H9 (cell line): ENCODE measurements at regions not wholly inside any gene's neighbourhood (a gene's known extent, or its start where the extent isn't known, plus 50 kb on each side); places are given as distances from the start of the nearest gene placed in this dataset.

ENCODE experiments used
- DNase-seq: peaks from one replicate; pipeline ENCODE4 v3.0.0-alpha.2; 2017
- H2AFZ ChIP-seq: one replicate; pipeline ENCODE4 v1.6.1; 2013; ENCODE audit warnings: mild to moderate bottlenecking, low read length, control low read depth, moderate library complexity
- H2AK5ac ChIP-seq: 2 replicates; pipeline ENCODE4 v1.6.1; 2013; ENCODE audit warnings: low read length, control low read depth, mixed read lengths; ENCODE audit not compliant: insufficient read length
- H2BK120ac ChIP-seq: one replicate; pipeline ENCODE4 v1.6.1; 2013; ENCODE audit warnings: low read depth, mild to moderate bottlenecking, low read length, control low read depth, inconsistent platforms; ENCODE audit not compliant: poor library complexity, severe bottlenecking
- H2BK12ac ChIP-seq: 2 replicates; pipeline ENCODE4 v1.6.1; 2013; ENCODE audit warnings: low read length, control low read depth, mixed read lengths, low read depth; ENCODE audit not compliant: insufficient read length
- H2BK15ac ChIP-seq: 2 replicates; pipeline ENCODE4 v1.6.1; 2013; ENCODE audit warnings: low read depth, low read length, control low read depth
- H2BK20ac ChIP-seq: one replicate; pipeline ENCODE4 v1.6.1; 2013; ENCODE audit warnings: low read depth, mild to moderate bottlenecking, low read length, control low read depth, inconsistent platforms; ENCODE audit not compliant: poor library complexity, severe bottlenecking
- H2BK5ac ChIP-seq: 2 replicates; pipeline ENCODE4 v1.6.1; 2013; ENCODE audit warnings: low read length, control low read depth, mixed read lengths; ENCODE audit not compliant: insufficient read length
- H3K14ac ChIP-seq: 2 replicates; pipeline ENCODE4 v1.6.1; 2013; ENCODE audit warnings: low read length, control low read depth; ENCODE audit not compliant: insufficient read depth
- H3K18ac ChIP-seq: 2 replicates; pipeline ENCODE4 v1.6.1; 2013; ENCODE audit warnings: low read depth, mild to moderate bottlenecking, mixed read lengths, low read length, control low read depth; ENCODE audit not compliant: insufficient read length
- H3K23ac ChIP-seq: 2 replicates; pipeline ENCODE4 v1.6.1; 2013; ENCODE audit warnings: low read length, control low read depth, mixed read lengths, low read depth; ENCODE audit not compliant: insufficient read length
- H3K23me2 ChIP-seq: 2 replicates; pipeline ENCODE4 v1.6.1; 2013; ENCODE audit warnings: low read depth, mild to moderate bottlenecking, mixed read lengths, low read length, control low read depth; ENCODE audit not compliant: insufficient read length, poor library complexity, severe bottlenecking
- H3K27ac ChIP-seq: 2 replicates; pipeline ENCODE4 v1.5.1; 2013; ENCODE audit warnings: low read length, control low read depth, mixed read lengths, low read depth; ENCODE audit not compliant: insufficient read length
- H3K27me3 ChIP-seq: 2 replicates; pipeline ENCODE4 v1.6.1; 2013; ENCODE audit warnings: low read length, control low read depth, inconsistent platforms; ENCODE audit not compliant: insufficient read depth
- H3K4ac ChIP-seq: 2 replicates; pipeline ENCODE4 v1.6.1; 2013; ENCODE audit warnings: low read depth, mild to moderate bottlenecking, control low read depth, inconsistent platforms, low read length, moderate library complexity
- H3K4me1 ChIP-seq: 2 replicates; pipeline ENCODE4 v1.6.1; 2013; ENCODE audit warnings: low read length, control low read depth, inconsistent platforms; ENCODE audit not compliant: insufficient read depth
- H3K4me2 ChIP-seq: 2 replicates; pipeline ENCODE4 v1.6.1; 2013; ENCODE audit warnings: low read length, control low read depth, mixed read lengths; ENCODE audit not compliant: insufficient read length, insufficient read depth
- H3K56ac ChIP-seq: 2 replicates; pipeline ENCODE4 v1.6.1; 2013; ENCODE audit warnings: low read depth, mild to moderate bottlenecking, mixed read lengths, low read length, control low read depth; ENCODE audit not compliant: insufficient read length
- H3K79me1 ChIP-seq: 2 replicates; pipeline ENCODE4 v1.6.1; 2013; ENCODE audit warnings: low read depth, mild to moderate bottlenecking, moderate library complexity, low read length, control low read depth, inconsistent platforms; ENCODE audit not compliant: insufficient read depth, poor library complexity, severe bottlenecking
- H3K79me2 ChIP-seq: 2 replicates; pipeline ENCODE4 v1.6.1; 2013; ENCODE audit warnings: low read length, control low read depth, inconsistent platforms; ENCODE audit not compliant: insufficient read depth
- H3K9ac ChIP-seq: 2 replicates; pipeline ENCODE4 v1.6.1; 2013; ENCODE audit warnings: low read length, control low read depth, mixed read lengths; ENCODE audit not compliant: insufficient read length; ENCODE audit errors: extremely low read depth
- H3K9me3 ChIP-seq: one replicate; pipeline ENCODE4 v1.6.1; 2013; ENCODE audit warnings: low read depth, low read length, inconsistent platforms; ENCODE audit not compliant: control insufficient read depth
- H3T11ph ChIP-seq: one replicate; pipeline ENCODE4 v1.6.1; 2013; ENCODE audit warnings: mild to moderate bottlenecking, low read length, control low read depth, inconsistent platforms
- H4K20me1 ChIP-seq: one replicate; pipeline ENCODE4 v1.6.1; 2013; ENCODE audit not compliant: control insufficient read depth, insufficient read length, insufficient read depth
- H4K5ac ChIP-seq: 2 replicates; pipeline ENCODE4 v1.6.1; 2013; ENCODE audit warnings: low read depth, mild to moderate bottlenecking, mixed read lengths, low read length, control low read depth; ENCODE audit not compliant: insufficient read length
- H4K8ac ChIP-seq: replicated peaks from 2 replicates; pipeline ENCODE4 v1.6.1; 2013; ENCODE audit warnings: low read length, control low read depth, mixed read lengths, low read depth; ENCODE audit not compliant: insufficient read length
- H4K91ac ChIP-seq: 2 replicates; pipeline ENCODE4 v1.6.1; 2013; ENCODE audit warnings: low read depth, mild to moderate bottlenecking, moderate library complexity, mixed read lengths, low read length, control low read depth; ENCODE audit not compliant: insufficient read length
- H3K27ac Mint-ChIP-seq, 3 experiments: 2 replicates in 2 of 3; 3 replicates in 1 of 3; pipeline ENCODE4 v1.8.0; 2020 to 2021; ENCODE audit warnings: mixed read lengths in 3 of 3, mild to moderate bottlenecking in 1 of 3, moderate library complexity in 1 of 3
- H3K27me3 Mint-ChIP-seq: 2 replicates; pipeline ENCODE4 v1.8.0; 2021; ENCODE audit warnings: low read depth, mild to moderate bottlenecking, moderate library complexity, mixed read lengths
- H3K36me3 Mint-ChIP-seq, 3 experiments: 2 replicates in 2 of 3; 3 replicates in 1 of 3; pipeline ENCODE4 v1.8.0; 2020 to 2021; ENCODE audit warnings: low read depth in 3 of 3, mixed read lengths in 3 of 3; ENCODE audit not compliant: insufficient read depth in 1 of 3
- H3K4me1 Mint-ChIP-seq, 2 experiments: 2 replicates each; pipeline ENCODE4 v1.8.0; 2020; ENCODE audit warnings: mixed read lengths in 2 of 2
- H3K4me3 Mint-ChIP-seq, 2 experiments: 2 replicates in 1 of 2; 3 replicates in 1 of 2; pipeline ENCODE4 v1.8.0; 2020 to 2021; ENCODE audit warnings: mild to moderate bottlenecking in 2 of 2, mixed read lengths in 2 of 2, moderate library complexity in 1 of 2
- H3K9me3 Mint-ChIP-seq, 2 experiments: 2 replicates in 1 of 2; 3 replicates in 1 of 2; pipeline ENCODE4 v1.8.0; 2020; ENCODE audit warnings: mild to moderate bottlenecking in 2 of 2, mixed read lengths in 2 of 2, moderate library complexity in 1 of 2
- WGBS: extraction: QIAGEN DNeasy Blood & Tissue Kit; methylation state at CpG from one replicate; pipeline ENCODE4 v1.1.7; 2013; ENCODE audit warnings: missing lambda C conversion rate, low lambda C conversion rate, mixed read lengths; ENCODE audit not compliant: insufficient read length; ENCODE audit errors: extremely low coverage; 5-methylcytosine and 5-hydroxymethylcytosine counted together
- TF ChIP-seq, protein P1 (sequence below): fragments of 200-600 bp; sonication (generic); conservative IDR thresholded peaks from 3 replicates; pipeline ENCODE4 v1.8.0; 2021; ENCODE audit warnings: antibody characterized with exemption, mild to moderate bottlenecking

DNA sequence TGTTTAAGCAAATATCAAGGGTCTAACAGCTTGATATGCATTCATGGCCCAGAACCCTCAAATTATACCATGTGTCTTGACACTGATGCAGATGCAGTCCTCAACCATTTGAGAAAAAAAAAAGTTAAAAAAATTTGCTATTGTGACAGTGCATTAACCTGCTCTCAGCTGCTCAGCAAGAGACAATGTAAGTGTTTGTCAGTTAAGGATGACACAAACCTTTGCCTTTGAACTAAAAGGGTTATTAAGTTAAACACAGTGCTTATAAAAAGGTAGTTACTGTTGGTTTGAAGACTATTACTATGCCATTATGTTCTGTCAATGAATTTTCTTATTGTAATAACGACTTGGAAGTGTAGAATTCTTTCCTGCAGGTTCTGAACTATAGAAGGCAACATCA is 655.6 kb upstream of the NEGR1 start:
- Histone ChIP-seq H3K56ac (no peak overlapping the region), H4K91ac (no peak overlapping the region), H3K9ac (no peak overlapping the region), H3K4ac (no peak overlapping the region), H3K9me3 (no peaks in the 10 kb centered on the region), H4K20me1 (no peaks in the 10 kb centered on the region), H4K5ac (no peak overlapping the region), H2BK12ac (no peak overlapping the region), H2BK120ac (no peak overlapping the region), H2BK5ac (no peak overlapping the region), H3K27me3 (no peaks in the 10 kb centered on the region), H4K8ac (no peak overlapping the region), H2BK15ac (no peak overlapping the region), H3K4me1 (no peaks in the 10 kb centered on the region), H2AFZ (no peak overlapping the region), H2BK20ac (no peak overlapping the region), H3K18ac (no peak overlapping the region), H3K23ac (no peak overlapping the region), H3K23me2 (no peaks in the 10 kb centered on the region), H3K27ac (no peak overlapping the region), H3K79me2 (no peaks in the 10 kb centered on the region), H3K79me1 (no peaks in the 10 kb centered on the region), H3K14ac (no peak overlapping the region), H3T11ph (no peak overlapping the region), H2AK5ac (no peak overlapping the region), H3K4me2 (no peak overlapping the region)
- no peak overlapping the region for H3K27ac Mint-ChIP-seq
- 0 out of 7 replicates have a peak, but pooled peaks cover 0 to under 1% (median 0%) of the 10 kb centered on the region in 3 experiments for H3K36me3 Mint-ChIP-seq
- no peak for DNase-seq
- H3K4me3 Mint-ChIP-seq, result no peak overlapping the region
- TF ChIP-seq, protein P1, sequence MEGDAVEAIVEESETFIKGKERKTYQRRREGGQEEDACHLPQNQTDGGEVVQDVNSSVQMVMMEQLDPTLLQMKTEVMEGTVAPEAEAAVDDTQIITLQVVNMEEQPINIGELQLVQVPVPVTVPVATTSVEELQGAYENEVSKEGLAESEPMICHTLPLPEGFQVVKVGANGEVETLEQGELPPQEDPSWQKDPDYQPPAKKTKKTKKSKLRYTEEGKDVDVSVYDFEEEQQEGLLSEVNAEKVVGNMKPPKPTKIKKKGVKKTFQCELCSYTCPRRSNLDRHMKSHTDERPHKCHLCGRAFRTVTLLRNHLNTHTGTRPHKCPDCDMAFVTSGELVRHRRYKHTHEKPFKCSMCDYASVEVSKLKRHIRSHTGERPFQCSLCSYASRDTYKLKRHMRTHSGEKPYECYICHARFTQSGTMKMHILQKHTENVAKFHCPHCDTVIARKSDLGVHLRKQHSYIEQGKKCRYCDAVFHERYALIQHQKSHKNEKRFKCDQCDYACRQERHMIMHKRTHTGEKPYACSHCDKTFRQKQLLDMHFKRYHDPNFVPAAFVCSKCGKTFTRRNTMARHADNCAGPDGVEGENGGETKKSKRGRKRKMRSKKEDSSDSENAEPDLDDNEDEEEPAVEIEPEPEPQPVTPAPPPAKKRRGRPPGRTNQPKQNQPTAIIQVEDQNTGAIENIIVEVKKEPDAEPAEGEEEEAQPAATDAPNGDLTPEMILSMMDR, result no peak
- no peaks in the 10 kb centered on the region for H3K27me3 Mint-ChIP-seq
- WGBS, result no CpG with 5 or more reads among the region's 1 CpG
- H3K9me3 Mint-ChIP-seq, result peaks cover under 1 to 1% of the 10 kb centered on the region in 2 experiments; a peak in 1 of 5 replicates
- peaks cover 5 to 16% of the 10 kb centered on the region in 2 experiments; a peak in 3 of 4 replicates for H3K4me1 Mint-ChIP-seq
